SH-SY5Y (cell line): ENCODE measurements at regions not wholly inside any gene's neighbourhood (a gene's known extent, or its start where the extent isn't known, plus 50 kb on each side); places are given as distances from the start of the nearest gene placed in this dataset.

Source experiments
- GATA2 ChIP-seq: IDR thresholded peaks from 2 replicates; pipeline ENCODE4 v1.6.1; 2011; ENCODE audit warnings: mild to moderate bottlenecking, low read depth, low read length
- GATA3 ChIP-seq: IDR thresholded peaks from 2 replicates; pipeline ENCODE4 v1.6.1; 2011; ENCODE audit warnings: low read depth, mild to moderate bottlenecking, low read length, moderate library complexity

DNA sequence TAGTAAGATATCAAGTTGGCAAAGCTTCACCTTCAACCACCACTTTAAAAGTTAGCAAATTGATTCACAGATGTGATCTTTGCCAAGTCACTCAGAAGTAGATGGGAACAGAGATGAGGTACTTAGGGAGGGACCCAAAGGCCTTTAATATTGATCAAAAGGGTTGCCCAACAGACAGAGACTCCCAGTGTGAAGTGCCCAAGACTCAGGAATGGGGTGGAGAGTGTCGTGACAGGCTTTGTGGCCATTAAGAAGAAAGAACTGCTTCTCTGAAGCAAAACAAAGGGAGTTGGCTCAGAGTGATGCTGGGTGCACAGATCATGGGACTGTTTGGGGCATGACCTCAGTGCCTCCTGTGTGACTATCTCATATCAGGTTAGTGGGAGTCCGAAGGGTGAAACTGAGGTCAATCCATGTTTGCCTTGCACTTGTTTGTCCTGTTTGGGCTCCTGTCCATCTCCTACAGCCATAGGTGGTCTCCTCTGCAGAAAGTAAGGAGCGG, 132.3 kb downstream of the APIP start:
- no peak for TF ChIP-seq GATA2
- TF ChIP-seq GATA3, result no peak
